ENCODE measurements at regions not wholly inside any gene's neighbourhood (a gene's known extent, or its start where the extent isn't known, plus 50 kb on each side); places are given as distances from the start of the nearest gene placed in this dataset.
"Not testable (repeated sequence)": the region's sequence is repeated elsewhere in the genome, so short reads cannot be mapped to it uniquely, and the experiment has no call there.

- DNase-seq, result no peak
Measured at GRCh38 chr9:89674667-89675057, 69.8 kb downstream of the GADD45G start.

GRCh38 chr9:89675058-89675742, 70.4 kb downstream of the GADD45G start:
- DNase-seq, result no peak

GRCh38 chr9:89676281-89676680, 71.5 kb downstream of the GADD45G start:
- DNase-seq, result no peak

GRCh38 chr9:89677702-89678395, 73.0 kb downstream of the GADD45G start:
- no peak for DNase-seq

GRCh38 chr9:89678396-89679015, 73.7 kb downstream of the GADD45G start:
- no peak for DNase-seq

GRCh38 chr9:89679016-89679415, 74.2 kb downstream of the GADD45G start:
- DNase-seq, result no peak

- no peak for DNase-seq
Measured at GRCh38 chr9:89679581-89679980, 74.8 kb downstream of the GADD45G start.

GRCh38 chr9:89680547-89681467, 76.0 kb downstream of the GADD45G start:
- no peak for DNase-seq

- DNase-seq, result not testable (repeated sequence)
Measured at GRCh38 chr9:89681468-89681859, 76.7 kb downstream of the GADD45G start.

GRCh38 chr9:89683626-89684025, 78.8 kb downstream of the GADD45G start:
- no peak for DNase-seq

GRCh38 chr9:89684218-89684617, 79.4 kb downstream of the GADD45G start:
- DNase-seq, result no peak

GRCh38 chr9:89684912-89685636, 80.3 kb downstream of the GADD45G start:
- DNase-seq, result no peak

GRCh38 chr9:89685698-89686097, 80.9 kb downstream of the GADD45G start:
- no peak for DNase-seq

GRCh38 chr9:89686126-89686525, 81.3 kb downstream of the GADD45G start:
- no peak for DNase-seq

GRCh38 chr9:89686621-89687020, 81.8 kb downstream of the GADD45G start:
- no peak for DNase-seq

GRCh38 chr9:89687188-89687587, 82.4 kb downstream of the GADD45G start:
- no peak for DNase-seq

- no peak for DNase-seq
Measured at GRCh38 chr9:89687848-89688247, 83.0 kb downstream of the GADD45G start.

- not testable (repeated sequence) for DNase-seq
Measured at GRCh38 chr9:89689321-89689720, 84.5 kb downstream of the GADD45G start.

GRCh38 chr9:89690334-89690912, 85.6 kb downstream of the GADD45G start:
- no peak for DNase-seq

GRCh38 chr9:89695441-89695891, 90.7 kb downstream of the GADD45G start:
- DNase-seq, result no peak

GRCh38 chr9:89695979-89696378, 91.2 kb downstream of the GADD45G start:
- DNase-seq, result not testable (repeated sequence)

- no peak for DNase-seq
Measured at GRCh38 chr9:89696780-89697179, 92.0 kb downstream of the GADD45G start.
